ENCODE measurements at regions not wholly inside any gene's neighbourhood (a gene's known extent, or its start where the extent isn't known, plus 50 kb on each side); places are given as distances from the start of the nearest gene placed in this dataset.

DNA sequence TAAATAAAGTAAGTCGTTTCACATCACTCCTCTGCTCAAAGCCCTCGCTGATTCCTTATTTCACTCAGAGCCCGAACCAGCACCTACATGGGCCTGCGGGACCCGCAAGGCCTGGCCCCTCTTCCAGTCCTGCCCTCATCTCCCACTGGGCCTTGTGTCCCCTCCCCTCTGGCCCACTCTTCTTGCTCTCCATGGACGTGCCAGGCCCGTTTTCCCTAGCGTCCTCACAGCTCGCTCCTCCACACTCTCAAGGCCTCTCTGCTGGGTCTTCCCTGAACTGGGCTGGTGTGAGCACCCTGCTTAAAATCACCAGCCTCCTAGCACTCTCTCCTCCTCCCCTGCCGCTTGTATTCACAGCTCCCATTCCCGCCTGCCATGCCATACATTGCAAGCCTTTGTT, 237.9 kb downstream of the FOXD2 start:
- WGBS (ENCODE audit: insufficient coverage, insufficient read length) = no CpG with 5 or more reads among the region's 11 CpGs
- Histone ChIP-seq H3K27me3 (ENCODE audit: control insufficient read depth, insufficient read depth, low read length) (no peaks in the 10 kb centered on the region), H3K27ac (ENCODE audit: low read length) (no peak overlapping the region), H3K4me3 (ENCODE audit: low read length) (no peak overlapping the region), H3K36me3 (ENCODE audit: control insufficient read depth, insufficient read depth, low read length) (no peaks in the 10 kb centered on the region), H3K9me3 (ENCODE audit: control insufficient read depth, insufficient read depth, low read length) (no peaks in the 10 kb centered on the region), H3K4me1 (ENCODE audit: control insufficient read depth, insufficient read depth, low read length) (no peaks in the 10 kb centered on the region; the same call in 1 of the 2 replicates)
- DNase-seq (ENCODE audit: low read depth, low spot score) = no peak

GRCh38 chr1:47676311-47677054, 238.6 kb downstream of the FOXD2 start:
- no peak for DNase-seq (ENCODE audit: low read depth, low spot score)
- no peaks in the 10 kb centered on the region for H3K36me3 ChIP-seq (ENCODE audit: control insufficient read depth, insufficient read depth, low read length)
- H3K9me3 ChIP-seq (ENCODE audit: control insufficient read depth, insufficient read depth, low read length) = no peaks in the 10 kb centered on the region
- no peak overlapping the region for H3K4me3 ChIP-seq (ENCODE audit: low read length)
- H3K27ac ChIP-seq (ENCODE audit: low read length) = no peak overlapping the region
- WGBS (ENCODE audit: insufficient coverage, insufficient read length) = no CpG with 5 or more reads among the region's 14 CpGs
- no peaks in the 10 kb centered on the region; the same call in 1 of the 2 replicates for H3K4me1 ChIP-seq (ENCODE audit: control insufficient read depth, insufficient read depth, low read length)
- no peaks in the 10 kb centered on the region for H3K27me3 ChIP-seq (ENCODE audit: control insufficient read depth, insufficient read depth, low read length)

- Histone ChIP-seq H3K4me1 (ENCODE audit: control insufficient read depth, insufficient read depth, low read length) (no peaks in the 10 kb centered on the region; the same call in 1 of the 2 replicates), H3K36me3 (ENCODE audit: control insufficient read depth, insufficient read depth, low read length) (no peaks in the 10 kb centered on the region), H3K27ac (ENCODE audit: low read length) (no peak overlapping the region), H3K4me3 (ENCODE audit: low read length) (no peak overlapping the region), H3K27me3 (ENCODE audit: control insufficient read depth, insufficient read depth, low read length) (no peaks in the 10 kb centered on the region), H3K9me3 (ENCODE audit: control insufficient read depth, insufficient read depth, low read length) (no peaks in the 10 kb centered on the region)
- no peak for DNase-seq (ENCODE audit: low read depth, low spot score)
- no CpG with 5 or more reads among the region's 24 CpGs for WGBS (ENCODE audit: insufficient coverage, insufficient read length)
Observed at GRCh38 chr1:47677241-47677940, 239.5 kb downstream of the FOXD2 start.

DNA sequence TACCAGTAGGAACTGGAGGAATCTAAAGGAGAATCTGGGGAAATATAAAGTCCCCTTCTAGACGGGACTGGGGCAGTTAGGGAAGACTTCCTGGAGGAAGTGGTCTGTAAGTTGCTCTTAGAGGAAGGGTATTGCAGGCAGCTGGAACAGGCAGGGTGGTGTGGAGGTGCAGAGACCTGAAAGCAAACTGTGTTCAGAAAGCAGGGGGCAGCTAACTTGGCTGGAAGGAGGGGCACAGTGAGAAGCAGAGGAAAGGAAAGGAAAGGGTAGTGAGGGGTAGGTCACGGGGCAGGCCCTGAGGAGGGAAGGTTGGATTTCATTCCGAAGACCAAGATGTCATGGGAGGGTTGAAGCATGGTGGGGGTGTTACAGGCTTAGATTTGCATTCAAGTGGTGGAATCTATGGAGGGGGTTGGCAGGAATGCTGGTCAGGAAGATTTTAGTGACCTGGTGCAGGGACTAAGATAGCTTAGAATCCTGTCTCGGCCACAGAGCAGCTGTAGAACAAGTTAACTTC, 240.7 kb downstream of the FOXD2 start:
- WGBS (ENCODE audit: insufficient coverage, insufficient read length) = no CpG with 5 or more reads among the region's 4 CpGs
- Histone ChIP-seq H3K4me3 (ENCODE audit: low read length) (no peak overlapping the region), H3K36me3 (ENCODE audit: control insufficient read depth, insufficient read depth, low read length) (no peaks in the 10 kb centered on the region), H3K4me1 (ENCODE audit: control insufficient read depth, insufficient read depth, low read length) (no peaks in the 10 kb centered on the region; the same call in 1 of the 2 replicates), H3K9me3 (ENCODE audit: control insufficient read depth, insufficient read depth, low read length) (no peaks in the 10 kb centered on the region), H3K27ac (ENCODE audit: low read length) (no peak overlapping the region), H3K27me3 (ENCODE audit: control insufficient read depth, insufficient read depth, low read length) (no peaks in the 10 kb centered on the region)
- no peak for DNase-seq (ENCODE audit: low read depth, low spot score)

- no peak for DNase-seq (ENCODE audit: low read depth, low spot score)
- H3K36me3 ChIP-seq (ENCODE audit: control insufficient read depth, insufficient read depth, low read length) = no peaks in the 10 kb centered on the region
- no peaks in the 10 kb centered on the region for H3K27me3 ChIP-seq (ENCODE audit: control insufficient read depth, insufficient read depth, low read length)
- H3K9me3 ChIP-seq (ENCODE audit: control insufficient read depth, insufficient read depth, low read length) = no peaks in the 10 kb centered on the region
- H3K4me3 ChIP-seq (ENCODE audit: low read length) = no peak overlapping the region
- no peak overlapping the region for H3K27ac ChIP-seq (ENCODE audit: low read length)
- no peaks in the 10 kb centered on the region; the same call in 1 of the 2 replicates for H3K4me1 ChIP-seq (ENCODE audit: control insufficient read depth, insufficient read depth, low read length)
- no CpG with 5 or more reads among the region's 6 CpGs for WGBS (ENCODE audit: insufficient coverage, insufficient read length)
Observed at GRCh38 chr1:47679301-47679791, 241.5 kb downstream of the FOXD2 start.

DNA sequence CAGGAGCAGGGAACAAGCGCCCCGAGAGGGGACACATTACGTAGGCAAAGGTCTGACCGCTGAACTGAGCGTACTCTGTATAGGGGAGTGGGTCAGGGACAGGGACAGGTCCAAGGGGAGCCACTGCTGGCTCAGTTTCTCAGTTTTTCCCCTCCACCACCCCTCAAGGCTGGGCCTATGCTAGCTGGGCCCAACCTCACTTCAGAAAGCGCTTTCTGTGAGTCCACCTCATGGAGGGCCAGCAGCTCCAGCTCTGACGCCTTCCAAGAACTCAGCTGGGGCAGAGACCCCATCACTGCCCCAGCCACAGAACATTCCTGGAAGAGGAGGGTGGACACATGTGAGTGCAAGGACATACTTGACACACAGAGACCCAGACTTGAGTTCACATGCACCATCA, 242.0 kb downstream of the FOXD2 start:
- Histone ChIP-seq H3K4me1 (ENCODE audit: control insufficient read depth, insufficient read depth, low read length) (no peaks in the 10 kb centered on the region; the same call in 1 of the 2 replicates), H3K27me3 (ENCODE audit: control insufficient read depth, insufficient read depth, low read length) (no peaks in the 10 kb centered on the region), H3K4me3 (ENCODE audit: low read length) (no peak overlapping the region), H3K27ac (ENCODE audit: low read length) (no peak overlapping the region), H3K36me3 (ENCODE audit: control insufficient read depth, insufficient read depth, low read length) (no peaks in the 10 kb centered on the region), H3K9me3 (ENCODE audit: control insufficient read depth, insufficient read depth, low read length) (no peaks in the 10 kb centered on the region)
- WGBS (ENCODE audit: insufficient coverage, insufficient read length) = no CpG with 5 or more reads among the region's 7 CpGs
- DNase-seq (ENCODE audit: low read depth, low spot score) = no peak

- WGBS (ENCODE audit: insufficient coverage, insufficient read length) = no CpG with 5 or more reads among the region's 10 CpGs
- Histone ChIP-seq H3K36me3 (ENCODE audit: control insufficient read depth, insufficient read depth, low read length) (no peaks in the 10 kb centered on the region), H3K27ac (ENCODE audit: low read length) (no peak overlapping the region), H3K9me3 (ENCODE audit: control insufficient read depth, insufficient read depth, low read length) (no peaks in the 10 kb centered on the region), H3K27me3 (ENCODE audit: control insufficient read depth, insufficient read depth, low read length) (no peaks in the 10 kb centered on the region), H3K4me3 (ENCODE audit: low read length) (no peak overlapping the region), H3K4me1 (ENCODE audit: control insufficient read depth, insufficient read depth, low read length) (no peaks in the 10 kb centered on the region; the same call in 1 of the 2 replicates)
- no peak for DNase-seq (ENCODE audit: low read depth, low spot score)
Observed at GRCh38 chr1:47680815-47681475, 243.1 kb downstream of the FOXD2 start.

- Histone ChIP-seq H3K36me3 (ENCODE audit: control insufficient read depth, insufficient read depth, low read length) (no peaks in the 10 kb centered on the region), H3K9me3 (ENCODE audit: control insufficient read depth, insufficient read depth, low read length) (no peaks in the 10 kb centered on the region), H3K27ac (ENCODE audit: low read length) (no peak overlapping the region), H3K4me3 (ENCODE audit: low read length) (no peak overlapping the region), H3K4me1 (ENCODE audit: control insufficient read depth, insufficient read depth, low read length) (peaks cover under 1% of the 10 kb centered on the region), H3K27me3 (ENCODE audit: control insufficient read depth, insufficient read depth, low read length) (no peaks in the 10 kb centered on the region)
- no peak for DNase-seq (ENCODE audit: low read depth, low spot score)
- WGBS (ENCODE audit: insufficient coverage, insufficient read length) = no CpG with 5 or more reads among the region's 4 CpGs
Observed at GRCh38 chr1:47681735-47682134, 243.9 kb downstream of the FOXD2 start.

- H3K36me3 ChIP-seq (ENCODE audit: control insufficient read depth, insufficient read depth, low read length) = no peaks in the 10 kb centered on the region
- WGBS (ENCODE audit: insufficient coverage, insufficient read length) = no CpG with 5 or more reads among the region's 7 CpGs
- H3K4me3 ChIP-seq (ENCODE audit: low read length) = no peak overlapping the region
- H3K4me1 ChIP-seq (ENCODE audit: control insufficient read depth, insufficient read depth, low read length) = peaks cover 5% of the 10 kb centered on the region
- no peak for DNase-seq (ENCODE audit: low read depth, low spot score)
- H3K27ac ChIP-seq (ENCODE audit: low read length) = no peak overlapping the region
- H3K9me3 ChIP-seq (ENCODE audit: control insufficient read depth, insufficient read depth, low read length) = no peaks in the 10 kb centered on the region
- H3K27me3 ChIP-seq (ENCODE audit: control insufficient read depth, insufficient read depth, low read length) = no peaks in the 10 kb centered on the region
Observed at GRCh38 chr1:47682198-47682597, 244.4 kb downstream of the FOXD2 start.

DNA sequence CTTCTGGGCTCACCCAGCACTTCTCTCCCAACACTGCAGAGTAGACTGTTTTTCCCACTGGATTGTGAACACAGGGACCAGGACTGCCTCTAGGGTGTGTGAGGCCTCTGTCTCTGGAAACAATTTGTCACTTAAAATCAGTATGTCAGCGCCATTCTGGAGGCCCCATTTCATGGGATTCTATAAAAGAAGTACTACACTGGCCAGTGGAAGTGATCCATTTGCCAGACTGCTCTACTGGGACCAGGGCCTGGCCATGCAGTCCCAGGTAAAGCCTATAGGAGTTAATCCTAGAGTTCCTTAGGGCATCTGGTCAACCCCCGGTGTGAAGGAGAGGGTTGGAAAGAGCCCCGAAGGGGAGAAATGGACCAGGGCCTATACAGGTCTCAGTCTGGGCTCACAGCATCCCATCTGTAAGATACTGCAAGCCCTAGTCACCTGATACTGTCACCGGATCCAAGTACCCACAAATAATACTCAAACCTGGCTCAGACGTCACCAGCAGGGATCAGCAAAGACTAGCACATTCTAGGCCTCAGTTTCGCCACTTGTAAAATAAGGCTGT, 245.0 kb downstream of the FOXD2 start:
- no peaks in the 10 kb centered on the region for H3K9me3 ChIP-seq (ENCODE audit: control insufficient read depth, insufficient read depth, low read length)
- WGBS (ENCODE audit: insufficient coverage, insufficient read length) = no CpG with 5 or more reads among the region's 6 CpGs
- H3K36me3 ChIP-seq (ENCODE audit: control insufficient read depth, insufficient read depth, low read length) = no peaks in the 10 kb centered on the region
- no peak for DNase-seq (ENCODE audit: low read depth, low spot score)
- H3K4me3 ChIP-seq (ENCODE audit: low read length) = no peak overlapping the region
- peaks cover 8% of the 10 kb centered on the region for H3K4me1 ChIP-seq (ENCODE audit: control insufficient read depth, insufficient read depth, low read length)
- no peaks in the 10 kb centered on the region for H3K27me3 ChIP-seq (ENCODE audit: control insufficient read depth, insufficient read depth, low read length)
- no peak overlapping the region for H3K27ac ChIP-seq (ENCODE audit: low read length)
